WI38 (cell line): ENCODE measurements at regions not wholly inside any gene's neighbourhood (a gene's known extent, or its start where the extent isn't known, plus 50 kb on each side); places are given as distances from the start of the nearest gene placed in this dataset.

Source experiments
- H3K4me3 ChIP-seq: 2 replicates; pipeline ENCODE4 v1.5.1; 2011; ENCODE audit warnings: low read depth, mild to moderate bottlenecking, control low read depth, low read length
- CTCF ChIP-seq: IDR thresholded peaks from 2 replicates; pipeline ENCODE4 v1.5.1; 2012; ENCODE audit warnings: low read depth, mild to moderate bottlenecking, control low read depth, low read length

- H3K4me3 ChIP-seq, result no peak overlapping the region
- TF ChIP-seq CTCF, result no peak
These were observed 1113.1 kb upstream of the CITED2 start for GRCh38 chr6:140487586-140487985.

DNA sequence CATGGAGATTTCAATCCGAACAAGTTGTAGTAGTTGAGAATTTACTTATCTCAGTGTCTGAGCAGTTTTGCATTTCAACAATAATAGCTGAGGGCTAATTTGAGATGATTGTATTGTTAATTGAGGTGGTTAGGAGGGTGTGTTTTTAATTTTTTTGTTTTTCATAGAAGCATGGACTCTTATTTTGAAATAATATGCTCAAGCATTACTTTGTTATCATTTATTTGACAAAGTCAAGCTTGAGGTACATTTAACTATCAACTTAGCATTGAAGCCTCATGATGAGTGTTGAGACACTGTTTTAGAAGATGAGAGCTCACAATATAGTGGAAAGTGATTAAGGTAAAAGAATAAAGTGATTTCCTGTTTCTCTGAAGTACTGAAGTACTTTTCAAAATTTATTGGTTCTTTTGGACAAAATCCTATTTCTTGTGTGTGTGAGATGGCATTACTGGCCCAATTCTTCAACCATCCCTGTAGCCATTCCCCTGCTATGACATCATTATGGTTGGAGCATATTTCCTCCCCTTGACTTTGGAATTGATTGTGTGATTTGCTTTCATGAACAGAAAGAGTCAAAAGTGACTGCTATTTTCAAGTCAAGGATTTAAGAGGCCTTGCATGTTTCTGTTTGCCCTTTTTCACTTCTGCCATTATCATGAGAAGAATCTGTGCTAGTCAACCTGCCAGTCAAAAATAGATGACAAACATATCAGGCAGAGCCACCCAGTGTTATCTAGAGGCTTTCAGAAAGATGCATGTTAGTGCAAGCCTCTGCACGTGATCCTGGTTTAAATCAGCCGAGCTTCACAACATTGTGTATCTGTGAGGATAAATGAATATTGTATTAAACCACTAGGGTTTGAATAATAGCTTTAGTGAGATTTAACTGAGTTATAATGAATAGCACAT, 1112.3 kb upstream of the CITED2 start:
- H3K4me3 ChIP-seq, result no peak overlapping the region
- TF ChIP-seq CTCF, result no peak

DNA sequence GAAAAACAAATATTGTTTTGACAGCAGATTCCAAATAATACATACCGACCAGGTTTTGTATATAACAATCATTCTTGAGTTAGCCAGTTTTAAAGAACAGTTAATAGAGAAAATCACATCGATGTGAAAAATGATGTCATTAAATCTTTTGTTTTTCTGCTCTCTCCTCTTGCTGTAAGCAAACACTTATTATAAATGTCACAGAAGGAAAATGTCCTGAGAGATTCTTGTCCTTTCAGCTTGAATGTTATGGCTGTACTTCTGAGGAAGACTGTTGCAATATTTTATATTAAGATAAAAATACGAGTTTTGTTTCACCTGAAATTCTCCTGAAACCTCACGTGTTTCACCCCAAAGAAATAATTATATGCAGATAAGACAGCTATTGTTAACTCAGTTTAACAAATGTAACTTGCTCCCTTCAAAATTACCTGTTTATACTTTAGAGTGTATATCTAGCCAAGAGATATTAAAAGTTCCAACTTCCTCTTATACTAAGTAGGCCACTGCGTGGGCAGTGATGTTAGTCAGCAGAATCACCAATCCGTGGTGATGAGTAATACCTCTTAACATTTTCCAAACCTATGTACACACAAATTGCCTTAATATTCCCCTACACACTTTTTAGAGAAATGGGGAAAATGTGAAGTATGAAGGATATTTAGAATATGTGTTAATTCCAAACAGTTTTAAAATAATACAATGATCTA, 1111.4 kb upstream of the CITED2 start:
- TF ChIP-seq CTCF, result no peak

DNA sequence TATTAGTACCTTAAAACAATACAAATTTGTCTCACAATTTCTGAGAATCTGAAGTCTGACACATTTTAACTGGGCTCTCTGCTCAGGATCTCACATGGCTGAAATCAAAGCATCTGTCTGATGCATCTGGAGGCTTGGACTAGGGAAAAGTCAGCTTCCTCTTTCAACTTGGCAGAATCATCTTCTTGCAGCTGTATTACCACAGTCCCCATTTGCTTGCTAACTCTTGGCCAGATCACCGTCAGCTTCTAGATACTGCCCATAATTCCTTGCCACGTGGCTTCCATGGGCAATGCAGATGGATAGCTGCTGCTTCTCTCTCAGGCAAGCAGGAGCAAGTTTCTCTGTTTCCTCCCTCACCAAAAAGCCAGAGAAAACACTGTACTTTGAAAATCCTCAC, 1106.4 kb upstream of the CITED2 start:
- no peak for TF ChIP-seq CTCF
- no peak overlapping the region for H3K4me3 ChIP-seq

More for the DNA sequence above, 1111.4 kb upstream of the CITED2 start:
- no peak overlapping the region for H3K4me3 ChIP-seq

GRCh38 chr6:140478631-140479030, 1104.2 kb upstream of the CITED2 start:
- H3K4me3 ChIP-seq, result no peak overlapping the region
- no peak for TF ChIP-seq CTCF

DNA sequence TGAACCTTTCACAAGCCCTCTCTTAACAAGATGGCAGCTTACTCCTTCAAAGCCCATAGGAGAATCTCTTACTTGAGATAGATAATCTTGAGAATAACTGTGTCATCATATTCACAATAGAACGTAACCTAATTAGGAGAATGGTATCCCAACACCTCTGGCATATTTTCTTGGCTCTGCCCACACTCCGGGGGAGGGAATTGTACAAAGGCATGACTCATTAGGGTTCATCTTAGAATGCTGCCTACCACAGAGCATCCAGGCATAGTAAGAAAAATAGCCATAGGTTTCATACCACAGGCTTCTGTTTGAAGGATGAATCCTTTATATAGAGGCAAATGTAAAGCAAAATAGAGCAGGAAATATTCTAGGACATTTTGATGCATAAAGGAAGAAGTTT, 1100.6 kb upstream of the CITED2 start:
- H3K4me3 ChIP-seq, result no peak overlapping the region
- TF ChIP-seq CTCF, result no peak

DNA sequence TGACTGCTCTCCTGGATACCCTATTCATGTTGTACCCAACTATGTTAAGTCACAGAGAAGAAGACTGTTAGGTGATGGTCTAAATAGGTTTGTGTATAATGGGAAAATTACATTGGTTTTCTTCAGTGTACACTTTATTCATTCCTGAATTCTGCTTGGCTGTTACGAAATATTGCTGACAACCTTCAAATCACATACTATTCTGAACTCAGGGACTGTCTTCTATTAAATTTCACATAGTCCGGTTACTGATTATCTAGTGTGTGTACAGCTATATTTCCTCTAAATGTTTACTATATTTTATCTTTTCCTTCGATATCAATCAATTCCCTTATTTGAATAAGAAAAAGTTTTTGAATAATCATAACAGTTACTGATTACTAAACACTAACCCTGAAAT, 1090.3 kb upstream of the CITED2 start:
- TF ChIP-seq CTCF, result no peak
- no peak overlapping the region for H3K4me3 ChIP-seq
